Astrocyte of the spinal cord (primary cell): ENCODE measurements at regions not wholly inside any gene's neighbourhood (a gene's known extent, or its start where the extent isn't known, plus 50 kb on each side); places are given as distances from the start of the nearest gene placed in this dataset.
"Not testable (repeated sequence)": the region's sequence is repeated elsewhere in the genome, so short reads cannot be mapped to it uniquely, and the experiment has no call there.

Experiments used
- DNase-seq: peaks from one replicate; pipeline ENCODE4 v3.0.0; 2011; ENCODE audit warnings: low read depth, low spot score
- H3K4me3 ChIP-seq: 2 replicates; pipeline ENCODE4 v1.5.1; 2011; ENCODE audit warnings: low read depth, mild to moderate bottlenecking, low read length, moderate library complexity
- in situ Hi-C: cut with HindIII; loops from 2 replicates; pipeline ENCODE4 v1.10.0; 2017; ENCODE audit warnings: low sequenced_read_pairs
- TF ChIP-seq, protein P1 (sequence below): IDR thresholded peaks from 2 replicates; pipeline ENCODE4 v1.5.1; 2012; ENCODE audit warnings: low read depth, mild to moderate bottlenecking, low read length, inconsistent platforms

DNA sequence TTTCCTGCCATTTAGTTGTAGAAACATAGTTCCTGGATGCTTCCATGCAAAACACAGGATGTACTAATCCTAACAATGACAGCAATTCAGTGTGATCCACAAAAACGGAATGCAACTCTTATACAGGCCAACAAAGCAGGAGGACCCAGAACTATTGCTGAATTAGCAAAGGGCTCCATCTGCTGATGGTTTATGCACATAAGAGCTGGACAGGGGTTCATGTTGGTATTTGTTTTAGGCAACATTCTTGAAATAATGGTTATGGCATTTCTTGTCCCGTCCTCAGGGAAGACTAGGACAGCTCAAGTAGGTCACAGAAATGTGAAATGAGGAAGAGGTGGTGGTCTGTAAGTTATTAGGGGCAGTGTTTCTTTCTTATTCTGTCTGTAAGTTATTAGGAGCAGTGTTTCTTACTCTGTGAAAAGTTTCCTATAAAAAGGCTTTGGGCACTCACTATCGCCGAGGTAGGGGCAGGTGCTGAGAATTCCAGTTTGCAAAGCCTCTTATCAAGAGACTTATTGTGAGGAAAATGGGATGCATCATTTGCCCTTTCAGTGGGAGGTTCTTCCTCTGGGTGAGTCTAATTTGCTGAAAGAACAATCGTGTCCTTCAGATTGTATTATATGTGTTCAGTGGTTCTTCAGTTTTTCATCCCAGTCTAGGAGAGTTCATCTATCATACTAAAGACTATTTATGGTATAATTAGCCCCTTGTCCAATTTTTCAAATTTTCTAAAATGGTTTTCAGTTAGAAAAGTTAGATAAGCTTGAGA is 171.1 kb downstream of the MCHR2 start:
- DNase-seq = peak; percentile 67
- peak overlapping the region; percentile 30 for H3K4me3 ChIP-seq
- TF ChIP-seq, protein P1, sequence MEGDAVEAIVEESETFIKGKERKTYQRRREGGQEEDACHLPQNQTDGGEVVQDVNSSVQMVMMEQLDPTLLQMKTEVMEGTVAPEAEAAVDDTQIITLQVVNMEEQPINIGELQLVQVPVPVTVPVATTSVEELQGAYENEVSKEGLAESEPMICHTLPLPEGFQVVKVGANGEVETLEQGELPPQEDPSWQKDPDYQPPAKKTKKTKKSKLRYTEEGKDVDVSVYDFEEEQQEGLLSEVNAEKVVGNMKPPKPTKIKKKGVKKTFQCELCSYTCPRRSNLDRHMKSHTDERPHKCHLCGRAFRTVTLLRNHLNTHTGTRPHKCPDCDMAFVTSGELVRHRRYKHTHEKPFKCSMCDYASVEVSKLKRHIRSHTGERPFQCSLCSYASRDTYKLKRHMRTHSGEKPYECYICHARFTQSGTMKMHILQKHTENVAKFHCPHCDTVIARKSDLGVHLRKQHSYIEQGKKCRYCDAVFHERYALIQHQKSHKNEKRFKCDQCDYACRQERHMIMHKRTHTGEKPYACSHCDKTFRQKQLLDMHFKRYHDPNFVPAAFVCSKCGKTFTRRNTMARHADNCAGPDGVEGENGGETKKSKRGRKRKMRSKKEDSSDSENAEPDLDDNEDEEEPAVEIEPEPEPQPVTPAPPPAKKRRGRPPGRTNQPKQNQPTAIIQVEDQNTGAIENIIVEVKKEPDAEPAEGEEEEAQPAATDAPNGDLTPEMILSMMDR = peak; percentile 59
- in situ Hi-C loops = no loop called here

GRCh38 chr6:99823513-99824235 is 170.3 kb downstream of the MCHR2 start:
- H3K4me3 ChIP-seq = peak overlapping the region; percentile 30
- in situ Hi-C loops = not testable (repeated sequence)
- peak; percentile 8 for DNase-seq

DNA sequence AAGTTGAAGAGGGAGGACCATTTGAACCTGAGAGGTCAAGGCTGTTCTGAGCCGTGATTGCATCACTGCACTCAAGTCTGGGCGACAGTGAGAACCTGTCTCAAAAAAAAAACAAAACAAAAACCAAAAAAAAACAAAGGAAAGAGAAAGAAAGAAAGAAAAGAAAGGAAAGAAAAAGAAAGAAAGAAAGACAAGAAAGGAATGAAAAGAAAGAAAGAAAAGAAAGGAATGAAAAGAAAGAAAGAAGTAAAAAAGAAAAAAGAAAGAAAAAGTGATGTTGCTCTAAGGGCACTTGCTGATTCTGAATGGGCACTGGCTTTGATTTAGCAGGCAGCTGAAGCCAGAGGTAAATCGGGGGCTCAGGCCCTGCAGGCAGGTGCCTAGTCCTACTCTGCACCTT is 161.0 kb downstream of the MCHR2 start:
- in situ Hi-C loops = no loop called here
- TF ChIP-seq, protein P1 = no peak

DNA sequence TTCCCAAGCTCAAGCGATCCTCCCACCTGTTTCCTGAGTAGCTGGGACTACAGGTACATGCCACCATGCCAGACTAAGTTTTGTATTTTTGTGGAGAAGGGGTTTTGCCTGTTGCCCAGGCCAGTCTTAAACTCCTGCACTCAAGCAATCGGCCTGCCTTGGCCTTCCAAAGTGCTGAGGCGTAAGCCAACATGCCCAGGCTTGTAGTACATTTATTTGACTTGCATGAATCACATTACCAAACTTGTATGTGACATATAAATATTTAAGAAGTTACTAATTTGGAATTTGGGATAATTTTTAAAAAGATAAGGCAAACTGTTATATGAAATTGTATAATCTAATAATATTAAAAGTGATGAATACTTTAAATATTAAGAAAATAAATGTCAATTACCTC is 157.6 kb downstream of the MCHR2 start:
- in situ Hi-C loops = no loop called here
- H3K4me3 ChIP-seq = no peak overlapping the region
- TF ChIP-seq, protein P1 = no peak
- no peak for DNase-seq

More for the DNA sequence above, 161.0 kb downstream of the MCHR2 start:
- H3K4me3 ChIP-seq = no peak overlapping the region
- no peak for DNase-seq

- TF ChIP-seq, protein P1 = no peak
- no peak overlapping the region for H3K4me3 ChIP-seq
- no peak for DNase-seq
- in situ Hi-C loops = no loop called here
Measured at GRCh38 chr6:99838607-99839006, 155.4 kb downstream of the MCHR2 start.

GRCh38 chr6:99841297-99841696 is 152.7 kb downstream of the MCHR2 start:
- DNase-seq = no peak
- TF ChIP-seq, protein P1 = no peak
- no peak overlapping the region for H3K4me3 ChIP-seq
- in situ Hi-C loops = no loop called here

GRCh38 chr6:99846006-99846405 is 148.0 kb downstream of the MCHR2 start:
- TF ChIP-seq, protein P1 = no peak

More at GRCh38 chr6:99846006-99846405, 148.0 kb downstream of the MCHR2 start:
- H3K4me3 ChIP-seq = no peak overlapping the region
- in situ Hi-C loops = no loop called here
- DNase-seq = no peak
